ENCODE measurements at regions not wholly inside any gene's neighbourhood (a gene's known extent, or its start where the extent isn't known, plus 50 kb on each side); places are given as distances from the start of the nearest gene placed in this dataset.

DNA sequence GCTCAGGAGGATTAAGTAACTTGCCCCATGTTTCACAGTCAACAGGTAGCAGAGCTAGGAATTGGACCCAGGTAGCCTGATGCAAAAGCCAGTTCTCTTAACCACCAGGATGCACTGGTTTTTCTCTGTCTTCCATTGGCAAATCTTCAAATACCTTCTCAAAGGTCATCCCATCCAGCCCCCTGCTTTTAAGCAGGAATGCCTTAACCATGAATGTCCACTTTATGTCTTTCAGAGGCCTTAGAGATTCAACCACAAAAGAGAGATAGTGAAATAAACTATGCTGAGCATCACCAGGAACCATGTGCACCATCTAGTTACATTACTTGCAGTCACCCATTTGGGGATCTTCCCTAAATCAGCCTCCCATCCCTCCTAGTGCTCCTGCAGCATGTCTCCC, 94.3 kb downstream of the C17orf67 start:
- DNase-seq = peak; percentile 38

DNA sequence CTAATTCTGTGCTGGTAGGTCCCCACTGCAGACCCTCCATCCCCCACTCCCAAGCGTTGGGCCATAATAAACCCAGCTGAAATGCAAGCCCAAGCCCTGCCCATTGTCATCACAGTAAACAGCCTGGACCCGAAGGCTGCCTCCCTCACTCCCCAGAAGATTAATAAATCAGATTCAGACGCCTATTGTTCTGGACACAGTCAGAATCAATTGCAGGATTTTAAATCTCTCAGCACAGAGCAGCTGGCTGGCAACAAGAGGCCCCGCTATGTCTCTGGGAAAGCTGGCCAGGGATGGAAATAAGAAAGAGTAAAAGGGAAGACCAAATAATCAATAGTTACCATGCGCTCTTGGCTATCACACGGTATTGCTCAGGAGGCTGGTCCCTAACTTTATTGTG, 93.9 kb downstream of the C17orf67 start:
- no peak for DNase-seq

DNA sequence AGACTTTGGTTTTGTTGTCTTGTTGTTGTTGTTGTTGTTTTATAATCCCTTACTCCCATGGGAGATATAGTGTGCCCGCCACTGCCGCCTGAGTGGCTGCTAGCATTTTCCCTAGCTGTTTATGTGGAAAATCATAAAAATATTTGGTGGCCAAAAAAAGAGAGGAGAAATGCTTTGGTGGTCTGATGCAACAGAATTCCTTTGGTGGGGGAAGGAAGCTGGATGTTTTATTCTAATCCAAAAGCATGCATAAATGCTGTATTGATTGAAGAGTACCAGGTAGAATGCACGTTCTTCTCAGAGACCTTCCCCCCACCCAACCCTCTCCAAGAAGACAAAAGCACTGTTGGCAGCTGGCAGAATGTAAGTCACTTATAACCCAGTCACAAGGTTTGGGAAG, 93.2 kb downstream of the C17orf67 start:
- peak; percentile 52 for DNase-seq
